Choroid plexus epithelial cell (primary cell): ENCODE measurements at regions not wholly inside any gene's neighbourhood (a gene's known extent, or its start where the extent isn't known, plus 50 kb on each side); places are given as distances from the start of the nearest gene placed in this dataset.

Source experiments
- DNase-seq: peaks from one replicate; pipeline ENCODE4 v3.0.0-alpha.2; 2010; ENCODE audit warnings: low read depth
- H3K4me3 ChIP-seq: 2 replicates; pipeline ENCODE4 v1.5.1; 2011; ENCODE audit warnings: low read depth, mild to moderate bottlenecking, control low read depth, low read length, moderate library complexity
- CTCF ChIP-seq: conservative IDR thresholded peaks from 2 replicates; pipeline ENCODE4 v1.5.1; 2011; ENCODE audit warnings: low read depth, mild to moderate bottlenecking, control low read depth, inconsistent platforms, low read length, moderate library complexity

GRCh38 chrX:16312761-16313623 lies 145.7 kb downstream of the MAGEB17 start:
- H3K4me3 ChIP-seq: no peak overlapping the region
- no peak for TF ChIP-seq CTCF
- no peak for DNase-seq

- no peak for DNase-seq
- H3K4me3 ChIP-seq: no peak overlapping the region
- TF ChIP-seq CTCF: no peak
Measured at GRCh38 chrX:16316331-16316730, 149.1 kb downstream of the MAGEB17 start.

GRCh38 chrX:16319929-16320328 lies 152.6 kb downstream of the MAGEB17 start:
- peak; percentile 57 for DNase-seq
- TF ChIP-seq CTCF: no peak
- H3K4me3 ChIP-seq: no peak overlapping the region

DNA sequence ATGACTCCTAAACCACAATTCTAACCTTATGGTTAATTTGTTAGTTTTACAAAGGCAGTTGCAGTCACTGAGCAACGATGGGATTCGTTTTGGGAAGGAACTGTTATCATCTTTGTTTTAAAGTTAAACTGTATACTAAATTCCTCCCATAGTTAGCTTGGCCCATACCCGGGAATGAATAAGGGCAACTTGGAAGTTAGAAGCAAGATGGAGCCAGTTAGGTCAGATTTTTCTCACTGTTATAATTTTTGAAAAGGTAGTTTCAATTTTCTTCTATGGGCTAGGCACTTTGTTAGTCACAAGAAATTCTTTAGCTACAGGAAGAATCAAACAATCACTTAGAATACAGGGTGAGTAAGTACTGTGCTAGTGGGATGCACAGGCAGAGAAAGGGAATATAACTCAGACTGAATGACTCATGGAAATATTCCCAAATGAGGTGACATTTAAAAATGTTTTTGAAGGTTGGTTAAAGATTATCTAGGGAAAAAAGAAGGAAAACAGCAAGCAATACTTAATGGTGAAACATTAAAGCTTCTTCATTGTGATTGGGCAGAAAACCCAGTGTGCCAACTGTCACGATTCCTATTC lies 153.6 kb downstream of the MAGEB17 start:
- H3K4me3 ChIP-seq: no peak overlapping the region
- DNase-seq: peak; percentile 39
- TF ChIP-seq CTCF: no peak

GRCh38 chrX:16333453-16333852 lies 166.2 kb downstream of the MAGEB17 start:
- no peak for TF ChIP-seq CTCF
- no peak overlapping the region for H3K4me3 ChIP-seq
- DNase-seq: no peak

- no peak overlapping the region for H3K4me3 ChIP-seq
- no peak for TF ChIP-seq CTCF
- DNase-seq: no peak
Measured at GRCh38 chrX:16335181-16335580, 167.9 kb downstream of the MAGEB17 start.
